K562 (cell line): ENCODE measurements at regions not wholly inside any gene's neighbourhood (a gene's known extent, or its start where the extent isn't known, plus 50 kb on each side); places are given as distances from the start of the nearest gene placed in this dataset.

ENCODE experiments used
- ASH1L ChIP-seq: fragments of 450-650 bp; IDR thresholded peaks from 2 replicates; pipeline ENCODE4 v1.6.1; 2018; ENCODE audit warnings: borderline replicate concordance, mild to moderate bottlenecking, low read depth; ENCODE audit not compliant: partially characterized antibody
- CTBP1 ChIP-seq: fragments of 450-650 bp; IDR thresholded peaks from 2 replicates; pipeline ENCODE4 v1.6.1; 2016; ENCODE audit warnings: borderline replicate concordance
- ETV1 ChIP-seq: fragments of 450-650 bp; conservative IDR thresholded peaks from 2 replicates; pipeline ENCODE4 v1.6.1; 2016; ENCODE audit warnings: missing genetic modification characterization, control low read depth, low read depth, missing compliant biosample characterization
- ETV6 ChIP-seq, 3 experiments: fragments of 150-350 bp in 1 of 3; sonication (generic) in 1 of 3; formaldehyde crosslinking in 1 of 3; IDR thresholded peaks; 2 replicates each; pipeline versions ENCODE4 v1.6.1 to v1.8.0; 2014 to 2022; ENCODE audit warnings: borderline replicate concordance in 2 of 3, low read depth in 2 of 3, antibody characterized with exemption in 1 of 3, low read length in 1 of 3, mild to moderate bottlenecking in 1 of 3, missing genetic modification reagents in 1 of 3
- FIP1L1 ChIP-seq: fragments of 200-400 bp; formaldehyde crosslinking; IDR thresholded peaks from 2 replicates; pipeline ENCODE4 v1.6.1; 2018; ENCODE audit warnings: mild to moderate bottlenecking, low read depth, low read length; ENCODE audit not compliant: poor library complexity, severe bottlenecking
- GABPA ChIP-seq: fragments of 200-800 bp; sonication (Bioruptor generic); conservative IDR thresholded peaks from 2 replicates; pipeline ENCODE4 v1.6.1; 2016; ENCODE audit warnings: low read depth, missing genetic modification characterization, missing compliant biosample characterization
- KAT7 ChIP-seq: sonication (generic); formaldehyde crosslinking; IDR thresholded peaks from 2 replicates; pipeline ENCODE4 v1.8.0; 2022; ENCODE audit warnings: missing genetic modification reagents, mild to moderate bottlenecking, borderline replicate concordance
- KDM1A ChIP-seq, 2 experiments: fragments of 450-650 bp; IDR thresholded peaks; 2 replicates each; pipeline ENCODE4 v1.6.1; 2016; ENCODE audit warnings: mild to moderate bottlenecking in 2 of 2
- MTA2 ChIP-seq: fragments of 450-650 bp; IDR thresholded peaks from 2 replicates; pipeline ENCODE4 v1.6.1; 2016; ENCODE audit warnings: low read depth
- PHF21A ChIP-seq: fragments of 450-650 bp; IDR thresholded peaks from 2 replicates; pipeline ENCODE4 v1.6.1; 2017; ENCODE audit warnings: low read depth, borderline replicate concordance
- PTTG1 ChIP-seq: fragments of 450-650 bp; IDR thresholded peaks from 2 replicates; pipeline ENCODE4 v1.6.1; 2016; ENCODE audit warnings: low read depth, mild to moderate bottlenecking, missing genetic modification characterization, missing compliant biosample characterization
- RAD51 ChIP-seq: fragments of 450-650 bp; IDR thresholded peaks from 2 replicates; pipeline ENCODE4 v1.7.1; 2016; ENCODE audit warnings: low read depth, mild to moderate bottlenecking, borderline replicate concordance
- RBM39 ChIP-seq: fragments of 200-400 bp; formaldehyde crosslinking; optimal IDR thresholded peaks from 2 replicates; pipeline ENCODE3; 2018; ENCODE audit warnings: low read depth, low read length
- SIX5 ChIP-seq, 2 experiments: IDR thresholded peaks; 2 replicates each; pipeline ENCODE4 v1.6.1; 2011; ENCODE audit warnings: low read length in 2 of 2, borderline replicate concordance in 1 of 2, low read depth in 1 of 2, mild to moderate bottlenecking in 1 of 2, moderate library complexity in 1 of 2; ENCODE audit not compliant: insufficient read depth in 1 of 2
- SREBF2 ChIP-seq: sonication (generic); formaldehyde crosslinking; IDR thresholded peaks from 2 replicates; pipeline ENCODE4 v1.4.0; 2020; ENCODE audit warnings: mild to moderate bottlenecking, missing genetic modification reagents
- ZBTB7A ChIP-seq: IDR thresholded peaks from 2 replicates; pipeline ENCODE4 v1.6.1; 2011; ENCODE audit warnings: low read depth, mild to moderate bottlenecking, low read length, moderate library complexity, borderline replicate concordance; ENCODE audit not compliant: control insufficient read depth
- ZNF232 ChIP-seq: sonication (generic); formaldehyde crosslinking; IDR thresholded peaks from 2 replicates; pipeline ENCODE4 v1.8.0; 2022; ENCODE audit warnings: mild to moderate bottlenecking, missing genetic modification reagents
- ZNF282 ChIP-seq: sonication (generic); formaldehyde crosslinking; IDR thresholded peaks from 2 replicates; pipeline ENCODE4 v1.8.1; 2023; ENCODE audit warnings: missing genetic modification reagents
- ZNF780A ChIP-seq: fragments of 250-450 bp; sonication (Bioruptor Pico); IDR thresholded peaks from 2 replicates; pipeline ENCODE4 v1.5.0; 2021; ENCODE audit warnings: mild to moderate bottlenecking
- TF ChIP-seq, protein P1 (sequence below): fragments of 450-650 bp; IDR thresholded peaks from 2 replicates; pipeline ENCODE4 v1.6.1; 2018; ENCODE audit not compliant: partially characterized antibody
- TF ChIP-seq, protein P2 (sequence below): IDR thresholded peaks from 2 replicates; pipeline ENCODE4 v1.6.1; 2011; ENCODE audit not compliant: insufficient read length; ENCODE audit errors: extremely low read depth
- TF ChIP-seq, protein P3 (sequence below): fragments of 450-650 bp; IDR thresholded peaks from 2 replicates; pipeline ENCODE4 v1.6.1; 2016

DNA sequence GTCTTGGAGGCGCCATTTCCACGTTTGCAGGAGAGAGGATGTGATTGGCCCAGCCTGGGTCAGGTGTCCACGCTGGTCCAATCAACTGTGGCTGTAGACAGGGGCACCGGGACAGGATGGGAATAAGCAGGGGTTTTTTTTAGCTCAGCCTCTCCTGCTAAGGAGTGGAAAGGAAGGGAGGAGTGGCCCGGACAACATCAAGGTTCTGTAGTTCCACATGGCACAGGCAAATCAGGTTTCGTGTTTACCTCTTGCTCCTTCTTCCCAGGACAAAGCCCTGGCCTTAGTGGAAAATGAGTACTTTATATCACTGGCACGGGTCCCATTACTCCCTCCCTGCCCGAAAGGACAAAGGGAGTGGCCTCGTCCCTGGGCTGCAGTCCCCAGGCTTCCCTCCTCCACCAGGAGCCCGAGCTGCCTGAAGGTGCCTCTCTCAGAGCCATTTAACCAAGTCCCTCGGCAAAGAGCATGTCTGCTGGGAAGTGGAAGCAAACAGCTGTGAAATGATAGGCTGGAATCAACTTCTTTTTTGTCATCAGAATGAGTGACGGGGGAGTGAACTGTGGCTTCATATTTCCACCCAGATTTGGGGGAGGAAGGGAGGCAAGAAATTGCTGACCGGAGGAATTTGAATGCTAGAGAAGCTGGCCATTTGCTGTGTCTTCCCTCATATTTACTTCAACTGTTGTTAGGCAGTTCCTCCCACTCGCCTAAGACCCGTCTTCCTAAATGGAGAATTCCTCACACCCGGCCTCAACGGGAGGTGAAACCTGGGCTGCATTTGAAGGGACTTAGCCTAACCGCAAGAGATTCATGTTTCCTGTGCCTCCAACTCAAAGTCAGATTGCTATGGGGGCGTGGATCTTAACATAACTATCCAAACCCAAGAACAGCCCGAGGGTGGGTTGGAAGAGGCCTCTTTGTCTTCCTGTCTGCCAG lies 84.9 kb upstream of the SLC44A3 start (continued):
- TF ChIP-seq PTTG1 (tag): no peak
- peak; percentile 75 for TF ChIP-seq RAD51
- no peak for TF ChIP-seq ETV6 (IDR thresholded peaks at IDR 0.05; ENCODE audit: borderline replicate concordance in 1 of 2, low read depth in 2 of 2, low read length in 1 of 2)
- no peak for TF ChIP-seq ETV6 (CRISPR knock-in tag; IDR thresholded peaks at IDR 0.05; ENCODE audit: borderline replicate concordance)
- TF ChIP-seq ETV1 (tag): peak; percentile 55
- TF ChIP-seq KDM1A (IDR thresholded peaks at IDR 0.05): peak; percentile 69 to 80
- TF ChIP-seq RBM39: no peak
- no peak for TF ChIP-seq SREBF2 (CRISPR knock-in tag)
- TF ChIP-seq FIP1L1: no peak
- TF ChIP-seq ZNF232 (CRISPR knock-in tag): no peak
- no peak for TF ChIP-seq ZBTB7A
- TF ChIP-seq, protein P1, sequence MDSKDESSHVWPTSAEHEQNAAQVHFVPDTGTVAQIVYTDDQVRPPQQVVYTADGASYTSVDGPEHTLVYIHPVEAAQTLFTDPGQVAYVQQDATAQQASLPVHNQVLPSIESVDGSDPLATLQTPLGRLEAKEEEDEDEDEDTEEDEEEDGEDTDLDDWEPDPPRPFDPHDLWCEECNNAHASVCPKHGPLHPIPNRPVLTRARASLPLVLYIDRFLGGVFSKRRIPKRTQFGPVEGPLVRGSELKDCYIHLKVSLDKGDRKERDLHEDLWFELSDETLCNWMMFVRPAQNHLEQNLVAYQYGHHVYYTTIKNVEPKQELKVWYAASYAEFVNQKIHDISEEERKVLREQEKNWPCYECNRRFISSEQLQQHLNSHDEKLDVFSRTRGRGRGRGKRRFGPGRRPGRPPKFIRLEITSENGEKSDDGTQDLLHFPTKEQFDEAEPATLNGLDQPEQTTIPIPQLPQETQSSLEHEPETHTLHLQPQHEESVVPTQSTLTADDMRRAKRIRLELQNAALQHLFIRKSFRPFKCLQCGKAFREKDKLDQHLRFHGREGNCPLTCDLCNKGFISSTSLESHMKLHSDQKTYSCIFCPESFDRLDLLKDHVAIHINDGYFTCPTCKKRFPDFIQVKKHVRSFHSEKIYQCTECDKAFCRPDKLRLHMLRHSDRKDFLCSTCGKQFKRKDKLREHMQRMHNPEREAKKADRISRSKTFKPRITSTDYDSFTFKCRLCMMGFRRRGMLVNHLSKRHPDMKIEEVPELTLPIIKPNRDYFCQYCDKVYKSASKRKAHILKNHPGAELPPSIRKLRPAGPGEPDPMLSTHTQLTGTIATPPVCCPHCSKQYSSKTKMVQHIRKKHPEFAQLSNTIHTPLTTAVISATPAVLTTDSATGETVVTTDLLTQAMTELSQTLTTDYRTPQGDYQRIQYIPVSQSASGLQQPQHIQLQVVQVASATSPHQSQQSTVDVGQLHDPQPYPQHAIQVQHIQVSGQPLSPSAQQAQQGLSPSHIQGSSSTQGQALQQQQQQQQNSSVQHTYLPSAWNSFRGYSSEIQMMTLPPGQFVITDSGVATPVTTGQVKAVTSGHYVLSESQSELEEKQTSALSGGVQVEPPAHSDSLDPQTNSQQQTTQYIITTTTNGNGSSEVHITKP: peak; percentile 45
- TF ChIP-seq ZNF780A: no peak
- no peak for TF ChIP-seq KAT7
- TF ChIP-seq MTA2: no peak
- no peak for TF ChIP-seq ZNF282 (CRISPR knock-in tag)
- TF ChIP-seq, protein P2, sequence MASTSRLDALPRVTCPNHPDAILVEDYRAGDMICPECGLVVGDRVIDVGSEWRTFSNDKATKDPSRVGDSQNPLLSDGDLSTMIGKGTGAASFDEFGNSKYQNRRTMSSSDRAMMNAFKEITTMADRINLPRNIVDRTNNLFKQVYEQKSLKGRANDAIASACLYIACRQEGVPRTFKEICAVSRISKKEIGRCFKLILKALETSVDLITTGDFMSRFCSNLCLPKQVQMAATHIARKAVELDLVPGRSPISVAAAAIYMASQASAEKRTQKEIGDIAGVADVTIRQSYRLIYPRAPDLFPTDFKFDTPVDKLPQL: no peak
- no peak for TF ChIP-seq SIX5 (IDR thresholded peaks at IDR 0.05; ENCODE audit: borderline replicate concordance in 1 of 2, insufficient read depth in 1 of 2, low read depth in 1 of 2, low read length in 2 of 2)
- TF ChIP-seq, protein P3, sequence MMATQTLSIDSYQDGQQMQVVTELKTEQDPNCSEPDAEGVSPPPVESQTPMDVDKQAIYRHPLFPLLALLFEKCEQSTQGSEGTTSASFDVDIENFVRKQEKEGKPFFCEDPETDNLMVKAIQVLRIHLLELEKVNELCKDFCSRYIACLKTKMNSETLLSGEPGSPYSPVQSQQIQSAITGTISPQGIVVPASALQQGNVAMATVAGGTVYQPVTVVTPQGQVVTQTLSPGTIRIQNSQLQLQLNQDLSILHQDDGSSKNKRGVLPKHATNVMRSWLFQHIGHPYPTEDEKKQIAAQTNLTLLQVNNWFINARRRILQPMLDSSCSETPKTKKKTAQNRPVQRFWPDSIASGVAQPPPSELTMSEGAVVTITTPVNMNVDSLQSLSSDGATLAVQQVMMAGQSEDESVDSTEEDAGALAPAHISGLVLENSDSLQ: peak; percentile 84
- no peak for TF ChIP-seq PHF21A
- no peak for TF ChIP-seq CTBP1
- peak; percentile 33; the same call in 1 of the 2 replicates for TF ChIP-seq GABPA (tag)
- no peak for TF ChIP-seq ASH1L
